SK-N-SH (cell line): ENCODE measurements at regions not wholly inside any gene's neighbourhood (a gene's known extent, or its start where the extent isn't known, plus 50 kb on each side); places are given as distances from the start of the nearest gene placed in this dataset.

ENCODE experiments used
- RAD21 ChIP-seq: IDR thresholded peaks from 2 replicates; pipeline ENCODE4 v1.6.1; 2012; ENCODE audit warnings: mild to moderate bottlenecking, low read length
- TF ChIP-seq, protein P1 (sequence below): fragments of 200-600 bp; sonication (generic); IDR thresholded peaks from 2 replicates; pipeline ENCODE4 v1.6.1; 2017; ENCODE audit warnings: antibody characterized with exemption, mild to moderate bottlenecking, moderate library complexity

DNA sequence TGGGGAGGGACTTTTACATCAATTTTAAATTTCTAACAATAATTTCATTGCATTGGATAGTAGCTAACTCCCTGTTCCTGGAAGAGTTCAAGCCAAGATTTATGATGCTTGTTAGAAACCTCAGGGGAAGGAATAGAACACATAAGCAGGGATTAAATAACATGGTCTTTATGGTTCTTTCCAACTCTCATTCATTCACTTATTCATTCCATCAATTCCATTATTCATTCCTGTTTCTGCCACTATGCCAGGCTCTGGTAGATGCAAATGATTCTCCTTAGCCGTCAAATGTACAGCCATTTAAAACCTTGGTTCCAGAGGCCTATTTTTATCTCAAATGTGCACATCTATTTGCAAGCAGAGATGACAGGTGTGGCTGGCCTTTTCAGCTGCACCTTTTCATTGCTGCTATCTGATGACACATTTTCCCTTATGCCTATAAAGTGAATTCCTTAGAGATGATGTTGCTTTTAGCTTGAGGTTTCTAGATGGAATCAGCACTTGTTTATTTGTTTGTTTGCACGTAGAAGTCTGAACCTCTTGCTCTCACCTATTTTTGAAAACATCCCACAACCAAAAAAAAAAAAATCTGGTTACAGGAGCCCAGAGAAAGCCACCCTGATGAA is 205.7 kb upstream of the IGFBP3 start:
- no peak for TF ChIP-seq RAD21
- TF ChIP-seq, protein P1, sequence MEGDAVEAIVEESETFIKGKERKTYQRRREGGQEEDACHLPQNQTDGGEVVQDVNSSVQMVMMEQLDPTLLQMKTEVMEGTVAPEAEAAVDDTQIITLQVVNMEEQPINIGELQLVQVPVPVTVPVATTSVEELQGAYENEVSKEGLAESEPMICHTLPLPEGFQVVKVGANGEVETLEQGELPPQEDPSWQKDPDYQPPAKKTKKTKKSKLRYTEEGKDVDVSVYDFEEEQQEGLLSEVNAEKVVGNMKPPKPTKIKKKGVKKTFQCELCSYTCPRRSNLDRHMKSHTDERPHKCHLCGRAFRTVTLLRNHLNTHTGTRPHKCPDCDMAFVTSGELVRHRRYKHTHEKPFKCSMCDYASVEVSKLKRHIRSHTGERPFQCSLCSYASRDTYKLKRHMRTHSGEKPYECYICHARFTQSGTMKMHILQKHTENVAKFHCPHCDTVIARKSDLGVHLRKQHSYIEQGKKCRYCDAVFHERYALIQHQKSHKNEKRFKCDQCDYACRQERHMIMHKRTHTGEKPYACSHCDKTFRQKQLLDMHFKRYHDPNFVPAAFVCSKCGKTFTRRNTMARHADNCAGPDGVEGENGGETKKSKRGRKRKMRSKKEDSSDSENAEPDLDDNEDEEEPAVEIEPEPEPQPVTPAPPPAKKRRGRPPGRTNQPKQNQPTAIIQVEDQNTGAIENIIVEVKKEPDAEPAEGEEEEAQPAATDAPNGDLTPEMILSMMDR, result no peak
